ENCODE measurements at regions not wholly inside any gene's neighbourhood (a gene's known extent, or its start where the extent isn't known, plus 50 kb on each side); places are given as distances from the start of the nearest gene placed in this dataset.

- H3K9ac ChIP-seq (ENCODE audit: low read depth, low read length, poor library complexity, severe bottlenecking): no peak overlapping the region
- no peaks in the 10 kb centered on the region for H3K4me1 ChIP-seq (ENCODE audit: insufficient read depth, low read length, poor library complexity, severe bottlenecking)
- no peak overlapping the region for H2AFZ ChIP-seq (ENCODE audit: low read length)
Observed at GRCh38 chr5:103472265-103472664, 90.3 kb downstream of the NUDT12 start.

GRCh38 chr5:103469288-103470040, 93.1 kb downstream of the NUDT12 start:
- Histone ChIP-seq H3K36me3 (ENCODE audit: insufficient read depth, low read length) (no peaks in the 10 kb centered on the region), H3K9me2 (replicated peaks; ENCODE audit: low read depth, low read length) (no peaks in the 10 kb centered on the region), H3F3A (ENCODE audit: low read depth) (no peaks in the 10 kb centered on the region), H3K4me1 (ENCODE audit: insufficient read depth, low read length, poor library complexity, severe bottlenecking) (no peaks in the 10 kb centered on the region), H3K4me3 (ENCODE audit: low read length, poor library complexity, severe bottlenecking) (no peak overlapping the region), H3K4me2 (ENCODE audit: low read depth, low read length, poor library complexity, severe bottlenecking) (no peak overlapping the region), H3K27me3 (ENCODE audit: insufficient read depth, low read length, poor library complexity, severe bottlenecking) (no peaks in the 10 kb centered on the region), H3K9ac (ENCODE audit: low read depth, low read length, poor library complexity, severe bottlenecking) (no peak overlapping the region), H4K20me1 (ENCODE audit: insufficient read depth, low read length, poor library complexity, severe bottlenecking) (no peaks in the 10 kb centered on the region), H3K79me2 (ENCODE audit: insufficient read depth, low read length) (no peaks in the 10 kb centered on the region), H2AFZ (ENCODE audit: low read length) (no peak overlapping the region), H3K9me3 (ENCODE audit: insufficient read depth, low read depth, low read length) (no peaks in the 10 kb centered on the region)
- TF ChIP-seq EZH2phosphoT487 (IDR thresholded peaks at IDR 0.05; ENCODE audit: borderline replicate concordance) (no peak), CTCF (conservative IDR thresholded peaks at IDR 0.05; ENCODE audit: low read length) (no peak)

More at GRCh38 chr5:103472265-103472664, 90.3 kb downstream of the NUDT12 start:
- TF ChIP-seq EZH2phosphoT487 (IDR thresholded peaks at IDR 0.05; ENCODE audit: borderline replicate concordance): no peak
- no peak for TF ChIP-seq CTCF (conservative IDR thresholded peaks at IDR 0.05; ENCODE audit: low read length)
- no peaks in the 10 kb centered on the region for H3K79me2 ChIP-seq (ENCODE audit: insufficient read depth, low read length)
- H3K4me2 ChIP-seq (ENCODE audit: low read depth, low read length, poor library complexity, severe bottlenecking): no peak overlapping the region
- H3K9me3 ChIP-seq (ENCODE audit: insufficient read depth, low read depth, low read length): no peaks in the 10 kb centered on the region
- H4K20me1 ChIP-seq (ENCODE audit: insufficient read depth, low read length, poor library complexity, severe bottlenecking): no peaks in the 10 kb centered on the region
- no peaks in the 10 kb centered on the region for H3F3A ChIP-seq (ENCODE audit: low read depth)
- no peaks in the 10 kb centered on the region for H3K9me2 ChIP-seq (replicated peaks; ENCODE audit: low read depth, low read length)
- H3K36me3 ChIP-seq (ENCODE audit: insufficient read depth, low read length): no peaks in the 10 kb centered on the region
- H3K27me3 ChIP-seq (ENCODE audit: insufficient read depth, low read length, poor library complexity, severe bottlenecking): no peaks in the 10 kb centered on the region
- H3K4me3 ChIP-seq (ENCODE audit: low read length, poor library complexity, severe bottlenecking): no peak overlapping the region

- Histone ChIP-seq H3K9me3 (ENCODE audit: insufficient read depth, low read depth, low read length) (no peaks in the 10 kb centered on the region), H3F3A (ENCODE audit: low read depth) (no peaks in the 10 kb centered on the region), H3K4me3 (ENCODE audit: low read length, poor library complexity, severe bottlenecking) (no peak overlapping the region), H3K4me2 (ENCODE audit: low read depth, low read length, poor library complexity, severe bottlenecking) (no peak overlapping the region), H3K4me1 (ENCODE audit: insufficient read depth, low read length, poor library complexity, severe bottlenecking) (no peaks in the 10 kb centered on the region), H4K20me1 (ENCODE audit: insufficient read depth, low read length, poor library complexity, severe bottlenecking) (no peaks in the 10 kb centered on the region), H3K9me2 (replicated peaks; ENCODE audit: low read depth, low read length) (no peaks in the 10 kb centered on the region), H3K27me3 (ENCODE audit: insufficient read depth, low read length, poor library complexity, severe bottlenecking) (no peaks in the 10 kb centered on the region), H2AFZ (ENCODE audit: low read length) (no peak overlapping the region), H3K79me2 (ENCODE audit: insufficient read depth, low read length) (no peaks in the 10 kb centered on the region), H3K9ac (ENCODE audit: low read depth, low read length, poor library complexity, severe bottlenecking) (no peak overlapping the region), H3K36me3 (ENCODE audit: insufficient read depth, low read length) (no peaks in the 10 kb centered on the region)
- TF ChIP-seq CTCF (conservative IDR thresholded peaks at IDR 0.05; ENCODE audit: low read length) (no peak), EZH2phosphoT487 (IDR thresholded peaks at IDR 0.05; ENCODE audit: borderline replicate concordance) (no peak)
Observed at GRCh38 chr5:103467831-103468230, 94.8 kb downstream of the NUDT12 start.

All from Loucy (cell line).